Ascending aorta (tissue), 2 donors: ENCODE measurements at regions not wholly inside any gene's neighbourhood (a gene's known extent, or its start where the extent isn't known, plus 50 kb on each side); places are given as distances from the start of the nearest gene placed in this dataset.

Experiments
- DNase-seq, 2 donors: peaks; one replicate each; pipeline ENCODE4 v3.0.0-alpha.2; 2019; ENCODE audit warnings: low spot score in 2 of 2
- H3K27ac ChIP-seq, 2 donors: fragments of 200-600 bp; sonication (generic); one replicate each; pipeline ENCODE4 v1.5.1; 2016 to 2017; ENCODE audit warnings: mild to moderate bottlenecking in 1 of 2
- H3K27me3 ChIP-seq: fragments of 200-600 bp; sonication (generic); one replicate; pipeline ENCODE4 v1.5.1; 2017
- H3K36me3 ChIP-seq, 2 donors: fragments of 200-600 bp; sonication (generic); one replicate each; pipeline ENCODE4 v1.5.1; 2016
- H3K4me1 ChIP-seq, 2 donors: fragments of 200-600 bp; sonication (generic); one replicate each; pipeline ENCODE4 v1.5.1; 2016 to 2017; ENCODE audit warnings: mild to moderate bottlenecking in 1 of 2
- H3K4me3 ChIP-seq, 2 donors: fragments of 200-600 bp; sonication (generic); one replicate each; pipeline ENCODE4 v1.5.1; 2016 to 2017; ENCODE audit warnings: mild to moderate bottlenecking in 1 of 2
- H3K9me3 ChIP-seq, 2 donors: fragments of 200-600 bp; sonication (generic); one replicate each; pipeline ENCODE4 v1.5.1; 2016
- intact Hi-C: fragments of 100-400 bp; cut with DNase I; formaldehyde crosslinking; loops from one replicate; pipeline ENCODE4 v1.15.1; 2023
- TF ChIP-seq, protein P1 (sequence below), 3 experiments: fragments of 200-600 bp in 2 of 3; fragments of 450-650 bp in 1 of 3; sonication (generic) in 2 of 3; IDR thresholded peaks; one replicate each; pipeline ENCODE4 v1.5.1; 2016 to 2019; ENCODE audit warnings: antibody characterized with exemption in 3 of 3, mild to moderate bottlenecking in 1 of 3, moderate library complexity in 1 of 3

GRCh38 chr2:59184276-59185020 lies 943.3 kb upstream of the FANCL start:
- no peak overlapping the region for H3K27ac ChIP-seq
- no peak overlapping the region for H3K4me3 ChIP-seq
- DNase-seq, result no peak
- TF ChIP-seq, protein P1, sequence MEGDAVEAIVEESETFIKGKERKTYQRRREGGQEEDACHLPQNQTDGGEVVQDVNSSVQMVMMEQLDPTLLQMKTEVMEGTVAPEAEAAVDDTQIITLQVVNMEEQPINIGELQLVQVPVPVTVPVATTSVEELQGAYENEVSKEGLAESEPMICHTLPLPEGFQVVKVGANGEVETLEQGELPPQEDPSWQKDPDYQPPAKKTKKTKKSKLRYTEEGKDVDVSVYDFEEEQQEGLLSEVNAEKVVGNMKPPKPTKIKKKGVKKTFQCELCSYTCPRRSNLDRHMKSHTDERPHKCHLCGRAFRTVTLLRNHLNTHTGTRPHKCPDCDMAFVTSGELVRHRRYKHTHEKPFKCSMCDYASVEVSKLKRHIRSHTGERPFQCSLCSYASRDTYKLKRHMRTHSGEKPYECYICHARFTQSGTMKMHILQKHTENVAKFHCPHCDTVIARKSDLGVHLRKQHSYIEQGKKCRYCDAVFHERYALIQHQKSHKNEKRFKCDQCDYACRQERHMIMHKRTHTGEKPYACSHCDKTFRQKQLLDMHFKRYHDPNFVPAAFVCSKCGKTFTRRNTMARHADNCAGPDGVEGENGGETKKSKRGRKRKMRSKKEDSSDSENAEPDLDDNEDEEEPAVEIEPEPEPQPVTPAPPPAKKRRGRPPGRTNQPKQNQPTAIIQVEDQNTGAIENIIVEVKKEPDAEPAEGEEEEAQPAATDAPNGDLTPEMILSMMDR (IDR thresholded peaks at IDR 0.05), result no peak
- H3K36me3 ChIP-seq, result no peaks in the 10 kb centered on the region
- no peaks in the 10 kb centered on the region for H3K27me3 ChIP-seq
- no peaks in the 10 kb centered on the region for H3K4me1 ChIP-seq
- intact Hi-C loops, result no loop called here
- H3K9me3 ChIP-seq, result no peaks in the 10 kb centered on the region

GRCh38 chr2:59183070-59183469 lies 941.9 kb upstream of the FANCL start:
- H3K27ac ChIP-seq, result no peak overlapping the region

GRCh38 chr2:59182249-59182648 lies 941.1 kb upstream of the FANCL start:
- H3K4me1 ChIP-seq, result no peaks in the 10 kb centered on the region
- no peaks in the 10 kb centered on the region for H3K9me3 ChIP-seq
- TF ChIP-seq, protein P1 (IDR thresholded peaks at IDR 0.05), result no peak
- intact Hi-C loops, result no loop called here
- no peaks in the 10 kb centered on the region for H3K27me3 ChIP-seq
- DNase-seq, result no peak
- H3K36me3 ChIP-seq, result no peaks in the 10 kb centered on the region
- H3K27ac ChIP-seq, result no peak overlapping the region
- no peak overlapping the region for H3K4me3 ChIP-seq

More at GRCh38 chr2:59183070-59183469, 941.9 kb upstream of the FANCL start:
- Histone ChIP-seq H3K4me3 (no peak overlapping the region), H3K4me1 (no peaks in the 10 kb centered on the region), H3K9me3 (no peaks in the 10 kb centered on the region), H3K36me3 (no peaks in the 10 kb centered on the region), H3K27me3 (no peaks in the 10 kb centered on the region)
- DNase-seq, result no peak
- intact Hi-C loops, result no loop called here
- TF ChIP-seq, protein P1 (IDR thresholded peaks at IDR 0.05), result no peak

DNA sequence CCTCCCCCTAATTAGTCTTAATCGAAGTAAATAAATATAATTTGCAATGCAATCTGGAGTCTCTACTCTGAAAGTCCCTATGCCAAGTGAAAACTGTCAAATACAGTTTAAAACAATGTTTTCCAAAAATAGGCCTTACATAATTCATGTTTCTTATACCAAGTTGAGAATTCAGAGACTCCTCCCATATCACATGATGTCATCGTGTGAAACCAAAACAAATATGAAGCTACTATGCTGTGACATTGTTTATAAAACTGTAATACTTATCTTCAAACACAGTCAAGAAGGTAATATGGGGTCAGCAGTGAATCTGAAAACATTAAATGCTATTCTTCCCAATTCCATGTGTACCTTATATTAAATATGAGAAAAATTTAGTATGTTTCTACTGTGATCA lies 940.2 kb upstream of the FANCL start:
- DNase-seq, result no peak
- intact Hi-C loops, result no loop called here
- Histone ChIP-seq H3K9me3 (no peaks in the 10 kb centered on the region), H3K4me1 (no peaks in the 10 kb centered on the region), H3K27me3 (no peaks in the 10 kb centered on the region), H3K27ac (no peak overlapping the region), H3K4me3 (no peak overlapping the region), H3K36me3 (no peaks in the 10 kb centered on the region)
- TF ChIP-seq, protein P1 (IDR thresholded peaks at IDR 0.05), result no peak

- Histone ChIP-seq H3K4me3 (no peak overlapping the region), H3K27me3 (no peaks in the 10 kb centered on the region), H3K4me1 (no peaks in the 10 kb centered on the region), H3K27ac (no peak overlapping the region), H3K9me3 (no peaks in the 10 kb centered on the region), H3K36me3 (no peaks in the 10 kb centered on the region)
- TF ChIP-seq, protein P1 (IDR thresholded peaks at IDR 0.05), result no peak
- intact Hi-C loops, result no loop called here
- no peak for DNase-seq
These were observed 939.5 kb upstream of the FANCL start for GRCh38 chr2:59180621-59181020.
